Right lobe of liver (tissue), 6 donors: ENCODE measurements at regions not wholly inside any gene's neighbourhood (a gene's known extent, or its start where the extent isn't known, plus 50 kb on each side); places are given as distances from the start of the nearest gene placed in this dataset.

Source experiments
- ATAC-seq, 4 donors: fragments of 200-7000 bp; cut with Tn5 transposase; one replicate each; pipeline ENCODE4 v1.9.1; 2020; ENCODE audit warnings: mild to moderate bottlenecking in 4 of 4, moderate library complexity in 4 of 4
- DNase-seq, 3 donors: peaks; one replicate each; pipeline ENCODE4 v3.0.0-alpha.2; 2020
- H3K27ac ChIP-seq, 3 donors: fragments of 200-600 bp; one replicate each; pipeline ENCODE4 v1.8.0; 2022
- H3K27me3 ChIP-seq, 2 donors: fragments of 200-600 bp; one replicate each; pipeline ENCODE4 v1.8.0; 2022
- H3K36me3 ChIP-seq, 4 donors: fragments of 200-600 bp; sonication (generic) in 1 of 4; one replicate each; pipeline versions ENCODE4 v1.5.1 to v1.8.0; 2017 to 2022; ENCODE audit warnings: control low read depth in 1 of 4
- H3K4me1 ChIP-seq, 4 donors: fragments of 200-600 bp; sonication (generic) in 1 of 4; one replicate each; pipeline versions ENCODE4 v1.5.1 to v1.8.0; 2017 to 2022; ENCODE audit warnings: control low read depth in 1 of 4
- H3K4me3 ChIP-seq, 3 donors: fragments of 200-600 bp; one replicate each; pipeline ENCODE4 v1.8.0; 2022
- H3K9me3 ChIP-seq, 4 donors: fragments of 200-600 bp; sonication (generic) in 1 of 4; one replicate each; pipeline versions ENCODE4 v1.5.1 to v1.8.0; 2017 to 2022; ENCODE audit warnings: control low read depth in 1 of 4
- POLR2A ChIP-seq: fragments of 450-650 bp; IDR thresholded peaks from one replicate; pipeline ENCODE4 v1.6.1; 2017; ENCODE audit warnings: antibody characterized with exemption, mild to moderate bottlenecking
- WGBS: methylation state at CpG from one replicate; pipeline ENCODE4 v1.1.6; 2018; ENCODE audit warnings: low coverage, low lambda C conversion rate; ENCODE audit not compliant: insufficient coverage; ENCODE audit errors: missing lambda C conversion rate; 5-methylcytosine and 5-hydroxymethylcytosine counted together
- intact Hi-C, 2 donors: fragments of 100-400 bp; cut with DNase I; formaldehyde crosslinking; loops; one replicate each; pipeline versions ENCODE4 v1.11.2 to v1.14.1; 2022
- TF ChIP-seq, protein P1 (sequence below), 4 donors: fragments of 200-600 bp in 3 of 4; fragments of 450-650 bp in 1 of 4; IDR thresholded peaks; one replicate each; pipeline versions ENCODE4 v1.5.1 to v1.8.0; 2016 to 2022; ENCODE audit warnings: antibody characterized with exemption in 4 of 4, mild to moderate bottlenecking in 2 of 4
- donor health status: DM: no; HTN: yes; CAD: no.
- donor health status: DM: no; HTN: no; CAD: no.
- donor health status: DM: no; HTN: no; CAD: no.
- donor health status: DM: no; HTN: yes; CAD: no.
- donor health status: DM: no; HTN: yes; CAD: no.

DNA sequence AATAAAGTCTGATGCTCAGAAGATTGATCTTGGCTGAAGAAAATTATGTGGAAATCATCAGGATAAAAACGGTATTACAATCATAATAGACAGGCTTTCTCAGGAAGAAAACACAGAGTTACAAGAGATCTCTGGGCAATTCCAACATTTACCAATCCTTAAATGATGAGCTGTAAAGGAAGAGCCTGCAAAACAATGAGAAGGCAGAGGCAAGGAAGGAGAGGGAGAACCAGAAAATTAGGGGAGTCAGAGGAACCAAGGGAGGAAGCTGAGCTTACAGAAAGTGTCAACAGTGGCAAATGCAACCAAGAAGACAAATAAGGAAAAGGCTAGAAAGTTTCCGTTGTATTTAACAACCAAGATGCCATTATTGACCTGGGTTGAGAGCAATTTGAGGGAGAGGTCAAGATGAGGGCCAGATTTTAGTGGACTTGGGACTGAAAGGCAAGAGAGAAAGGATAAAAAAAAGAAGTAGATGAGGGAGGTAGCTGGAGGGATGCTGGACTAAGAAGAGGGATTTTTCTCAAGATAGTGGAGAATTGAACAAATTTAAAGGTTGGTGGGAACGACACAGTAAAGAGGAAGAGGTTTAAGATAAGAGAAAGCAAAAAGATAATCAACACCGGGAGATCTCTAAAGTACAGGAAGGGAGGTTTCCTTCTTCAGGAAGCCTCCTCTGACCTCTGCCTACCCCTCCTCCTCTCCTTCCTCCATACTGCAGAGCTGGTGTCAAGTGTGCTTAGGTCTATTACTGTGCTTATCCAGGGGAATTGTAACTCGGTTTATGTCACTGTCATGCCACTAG, 116.9 kb downstream of the DUSP6 start:
- DNase-seq (no peak), ATAC-seq (peak; percentile 68 to 82 (median 70))
- no peak for TF ChIP-seq POLR2A
- TF ChIP-seq, protein P1, sequence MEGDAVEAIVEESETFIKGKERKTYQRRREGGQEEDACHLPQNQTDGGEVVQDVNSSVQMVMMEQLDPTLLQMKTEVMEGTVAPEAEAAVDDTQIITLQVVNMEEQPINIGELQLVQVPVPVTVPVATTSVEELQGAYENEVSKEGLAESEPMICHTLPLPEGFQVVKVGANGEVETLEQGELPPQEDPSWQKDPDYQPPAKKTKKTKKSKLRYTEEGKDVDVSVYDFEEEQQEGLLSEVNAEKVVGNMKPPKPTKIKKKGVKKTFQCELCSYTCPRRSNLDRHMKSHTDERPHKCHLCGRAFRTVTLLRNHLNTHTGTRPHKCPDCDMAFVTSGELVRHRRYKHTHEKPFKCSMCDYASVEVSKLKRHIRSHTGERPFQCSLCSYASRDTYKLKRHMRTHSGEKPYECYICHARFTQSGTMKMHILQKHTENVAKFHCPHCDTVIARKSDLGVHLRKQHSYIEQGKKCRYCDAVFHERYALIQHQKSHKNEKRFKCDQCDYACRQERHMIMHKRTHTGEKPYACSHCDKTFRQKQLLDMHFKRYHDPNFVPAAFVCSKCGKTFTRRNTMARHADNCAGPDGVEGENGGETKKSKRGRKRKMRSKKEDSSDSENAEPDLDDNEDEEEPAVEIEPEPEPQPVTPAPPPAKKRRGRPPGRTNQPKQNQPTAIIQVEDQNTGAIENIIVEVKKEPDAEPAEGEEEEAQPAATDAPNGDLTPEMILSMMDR (IDR thresholded peaks at IDR 0.05), result no peak
- WGBS, result 14% methylated on average over 4 of the region's 5 CpGs
- no peaks in the 10 kb centered on the region for H3K27me3 ChIP-seq
- no peak overlapping the region for H3K4me3 ChIP-seq
- H3K27ac ChIP-seq, result no peak overlapping the region
- no peaks in the 10 kb centered on the region for H3K9me3 ChIP-seq
- intact Hi-C loops, result no loop called here
- no peaks in the 10 kb centered on the region for H3K36me3 ChIP-seq
- no peaks in the 10 kb centered on the region for H3K4me1 ChIP-seq

- H3K4me3 ChIP-seq, result no peak overlapping the region
- DNase-seq, result no peak
Observed at GRCh38 chr12:89234324-89235114, 117.8 kb downstream of the DUSP6 start.

GRCh38 chr12:89231686-89232085, 120.6 kb downstream of the DUSP6 start:
- no peaks in the 10 kb centered on the region for H3K4me1 ChIP-seq
- H3K4me3 ChIP-seq, result no peak overlapping the region
- intact Hi-C loops, result no loop called here
- H3K9me3 ChIP-seq, result no peaks in the 10 kb centered on the region
- H3K36me3 ChIP-seq, result no peaks in the 10 kb centered on the region
- DNase-seq (no peak), ATAC-seq (no peak)
- no peak for TF ChIP-seq POLR2A
- TF ChIP-seq, protein P1 (IDR thresholded peaks at IDR 0.05), result no peak
- WGBS, result 50% methylated on average over 1 of the region's 1 CpG
- no peaks in the 10 kb centered on the region for H3K27me3 ChIP-seq
- no peak overlapping the region for H3K27ac ChIP-seq

More at GRCh38 chr12:89234324-89235114, 117.8 kb downstream of the DUSP6 start:
- H3K27me3 ChIP-seq, result no peaks in the 10 kb centered on the region
- no peak overlapping the region for H3K27ac ChIP-seq
- no peaks in the 10 kb centered on the region for H3K4me1 ChIP-seq
- TF ChIP-seq POLR2A, result no peak
- TF ChIP-seq, protein P1 (IDR thresholded peaks at IDR 0.05), result no peak
- no peaks in the 10 kb centered on the region for H3K9me3 ChIP-seq
- intact Hi-C loops, result no loop called here
- WGBS, result 66% methylated on average over 3 of the region's 4 CpGs
- H3K36me3 ChIP-seq, result no peaks in the 10 kb centered on the region
- ATAC-seq, result no peak

DNA sequence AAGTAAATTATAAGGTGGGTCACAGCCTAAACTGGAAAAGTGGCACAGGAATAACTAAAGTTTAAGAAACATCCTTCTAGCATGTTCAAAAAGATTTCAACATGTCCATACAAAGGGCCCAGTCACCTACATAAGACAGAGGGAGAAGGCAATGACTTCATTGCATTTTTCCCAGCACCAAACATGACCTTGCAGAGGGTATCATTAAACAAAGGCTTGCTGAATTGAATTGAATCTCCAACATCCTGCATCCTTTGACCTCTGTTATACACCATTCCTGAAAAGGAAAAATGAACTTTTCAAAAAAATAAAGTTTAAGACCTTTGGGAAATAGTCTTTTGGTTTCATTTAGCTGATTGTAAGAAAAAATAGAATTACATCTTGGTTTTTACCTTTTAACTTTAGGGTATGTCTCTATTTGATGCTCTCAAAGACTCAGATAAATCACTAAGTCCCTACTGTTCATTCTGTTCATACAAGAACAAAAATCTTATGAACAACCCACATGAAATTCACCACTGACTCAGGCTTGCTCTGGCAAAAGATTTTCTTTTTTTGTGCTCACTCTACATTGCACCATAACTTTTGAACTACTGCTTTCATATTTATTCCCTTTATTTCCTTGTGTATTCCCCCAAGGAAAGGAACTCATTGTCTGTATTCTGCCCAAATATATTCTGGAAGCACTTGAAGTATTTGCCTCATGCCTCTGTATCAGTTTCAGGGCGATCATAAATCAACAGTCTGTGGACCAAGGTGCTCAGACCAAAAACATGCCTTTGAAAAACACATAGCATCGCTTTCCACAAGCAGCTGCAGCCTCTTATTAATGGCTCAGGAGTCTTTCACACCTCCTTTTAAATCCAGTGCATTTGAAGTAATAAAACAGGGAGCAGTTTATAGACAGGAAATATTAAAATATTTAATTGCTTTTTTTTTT, 121.7 kb downstream of the DUSP6 start:
- H3K36me3 ChIP-seq, result no peaks in the 10 kb centered on the region
- DNase-seq, result no peak
- intact Hi-C loops, result no loop called here
- no peak overlapping the region for H3K27ac ChIP-seq
- peak in 2 of 4 donors; percentile 48 to 77 for ATAC-seq
- H3K4me1 ChIP-seq, result no peaks in the 10 kb centered on the region
- TF ChIP-seq, protein P1 (IDR thresholded peaks at IDR 0.05), result no peak
- TF ChIP-seq POLR2A, result no peak
- no peaks in the 10 kb centered on the region for H3K27me3 ChIP-seq
- 90% methylated on average over 2 of the region's 2 CpGs for WGBS
- no peak overlapping the region for H3K4me3 ChIP-seq
- H3K9me3 ChIP-seq, result no peaks in the 10 kb centered on the region
